H9 (cell line): ENCODE measurements at regions not wholly inside any gene's neighbourhood (a gene's known extent, or its start where the extent isn't known, plus 50 kb on each side); places are given as distances from the start of the nearest gene placed in this dataset.

Experiments used
- DNase-seq: peaks from one replicate; pipeline ENCODE4 v3.0.0-alpha.2; 2017
- H2AFZ ChIP-seq: one replicate; pipeline ENCODE4 v1.6.1; 2013; ENCODE audit warnings: mild to moderate bottlenecking, low read length, control low read depth, moderate library complexity
- H2AK5ac ChIP-seq: 2 replicates; pipeline ENCODE4 v1.6.1; 2013; ENCODE audit warnings: low read length, control low read depth, mixed read lengths; ENCODE audit not compliant: insufficient read length
- H2BK120ac ChIP-seq: one replicate; pipeline ENCODE4 v1.6.1; 2013; ENCODE audit warnings: low read depth, mild to moderate bottlenecking, low read length, control low read depth, inconsistent platforms; ENCODE audit not compliant: poor library complexity, severe bottlenecking
- H2BK12ac ChIP-seq: 2 replicates; pipeline ENCODE4 v1.6.1; 2013; ENCODE audit warnings: low read length, control low read depth, mixed read lengths, low read depth; ENCODE audit not compliant: insufficient read length
- H2BK15ac ChIP-seq: 2 replicates; pipeline ENCODE4 v1.6.1; 2013; ENCODE audit warnings: low read depth, low read length, control low read depth
- H2BK20ac ChIP-seq: one replicate; pipeline ENCODE4 v1.6.1; 2013; ENCODE audit warnings: low read depth, mild to moderate bottlenecking, low read length, control low read depth, inconsistent platforms; ENCODE audit not compliant: poor library complexity, severe bottlenecking
- H2BK5ac ChIP-seq: 2 replicates; pipeline ENCODE4 v1.6.1; 2013; ENCODE audit warnings: low read length, control low read depth, mixed read lengths; ENCODE audit not compliant: insufficient read length
- H3K14ac ChIP-seq: 2 replicates; pipeline ENCODE4 v1.6.1; 2013; ENCODE audit warnings: low read length, control low read depth; ENCODE audit not compliant: insufficient read depth
- H3K18ac ChIP-seq: 2 replicates; pipeline ENCODE4 v1.6.1; 2013; ENCODE audit warnings: low read depth, mild to moderate bottlenecking, mixed read lengths, low read length, control low read depth; ENCODE audit not compliant: insufficient read length
- H3K23ac ChIP-seq: 2 replicates; pipeline ENCODE4 v1.6.1; 2013; ENCODE audit warnings: low read length, control low read depth, mixed read lengths, low read depth; ENCODE audit not compliant: insufficient read length
- H3K23me2 ChIP-seq: 2 replicates; pipeline ENCODE4 v1.6.1; 2013; ENCODE audit warnings: low read depth, mild to moderate bottlenecking, mixed read lengths, low read length, control low read depth; ENCODE audit not compliant: insufficient read length, poor library complexity, severe bottlenecking
- H3K27ac ChIP-seq: 2 replicates; pipeline ENCODE4 v1.5.1; 2013; ENCODE audit warnings: low read length, control low read depth, mixed read lengths, low read depth; ENCODE audit not compliant: insufficient read length
- H3K27me3 ChIP-seq: 2 replicates; pipeline ENCODE4 v1.6.1; 2013; ENCODE audit warnings: low read length, control low read depth, inconsistent platforms; ENCODE audit not compliant: insufficient read depth
- H3K4ac ChIP-seq: 2 replicates; pipeline ENCODE4 v1.6.1; 2013; ENCODE audit warnings: low read depth, mild to moderate bottlenecking, control low read depth, inconsistent platforms, low read length, moderate library complexity
- H3K4me1 ChIP-seq: 2 replicates; pipeline ENCODE4 v1.6.1; 2013; ENCODE audit warnings: low read length, control low read depth, inconsistent platforms; ENCODE audit not compliant: insufficient read depth
- H3K4me2 ChIP-seq: 2 replicates; pipeline ENCODE4 v1.6.1; 2013; ENCODE audit warnings: low read length, control low read depth, mixed read lengths; ENCODE audit not compliant: insufficient read length, insufficient read depth
- H3K56ac ChIP-seq: 2 replicates; pipeline ENCODE4 v1.6.1; 2013; ENCODE audit warnings: low read depth, mild to moderate bottlenecking, mixed read lengths, low read length, control low read depth; ENCODE audit not compliant: insufficient read length
- H3K79me1 ChIP-seq: 2 replicates; pipeline ENCODE4 v1.6.1; 2013; ENCODE audit warnings: low read depth, mild to moderate bottlenecking, moderate library complexity, low read length, control low read depth, inconsistent platforms; ENCODE audit not compliant: insufficient read depth, poor library complexity, severe bottlenecking
- H3K79me2 ChIP-seq: 2 replicates; pipeline ENCODE4 v1.6.1; 2013; ENCODE audit warnings: low read length, control low read depth, inconsistent platforms; ENCODE audit not compliant: insufficient read depth
- H3K9ac ChIP-seq: 2 replicates; pipeline ENCODE4 v1.6.1; 2013; ENCODE audit warnings: low read length, control low read depth, mixed read lengths; ENCODE audit not compliant: insufficient read length; ENCODE audit errors: extremely low read depth
- H3K9me3 ChIP-seq: one replicate; pipeline ENCODE4 v1.6.1; 2013; ENCODE audit warnings: low read depth, low read length, inconsistent platforms; ENCODE audit not compliant: control insufficient read depth
- H3T11ph ChIP-seq: one replicate; pipeline ENCODE4 v1.6.1; 2013; ENCODE audit warnings: mild to moderate bottlenecking, low read length, control low read depth, inconsistent platforms
- H4K20me1 ChIP-seq: one replicate; pipeline ENCODE4 v1.6.1; 2013; ENCODE audit not compliant: control insufficient read depth, insufficient read length, insufficient read depth
- H4K5ac ChIP-seq: 2 replicates; pipeline ENCODE4 v1.6.1; 2013; ENCODE audit warnings: low read depth, mild to moderate bottlenecking, mixed read lengths, low read length, control low read depth; ENCODE audit not compliant: insufficient read length
- H4K8ac ChIP-seq: replicated peaks from 2 replicates; pipeline ENCODE4 v1.6.1; 2013; ENCODE audit warnings: low read length, control low read depth, mixed read lengths, low read depth; ENCODE audit not compliant: insufficient read length
- H4K91ac ChIP-seq: 2 replicates; pipeline ENCODE4 v1.6.1; 2013; ENCODE audit warnings: low read depth, mild to moderate bottlenecking, moderate library complexity, mixed read lengths, low read length, control low read depth; ENCODE audit not compliant: insufficient read length
- H3K27ac Mint-ChIP-seq, 3 experiments: 2 replicates in 2 of 3; 3 replicates in 1 of 3; pipeline ENCODE4 v1.8.0; 2020 to 2021; ENCODE audit warnings: mixed read lengths in 3 of 3, mild to moderate bottlenecking in 1 of 3, moderate library complexity in 1 of 3
- H3K27me3 Mint-ChIP-seq: 2 replicates; pipeline ENCODE4 v1.8.0; 2021; ENCODE audit warnings: low read depth, mild to moderate bottlenecking, moderate library complexity, mixed read lengths
- H3K36me3 Mint-ChIP-seq, 3 experiments: 2 replicates in 2 of 3; 3 replicates in 1 of 3; pipeline ENCODE4 v1.8.0; 2020 to 2021; ENCODE audit warnings: low read depth in 3 of 3, mixed read lengths in 3 of 3; ENCODE audit not compliant: insufficient read depth in 1 of 3
- H3K4me1 Mint-ChIP-seq, 2 experiments: 2 replicates each; pipeline ENCODE4 v1.8.0; 2020; ENCODE audit warnings: mixed read lengths in 2 of 2
- H3K4me3 Mint-ChIP-seq, 2 experiments: 2 replicates in 1 of 2; 3 replicates in 1 of 2; pipeline ENCODE4 v1.8.0; 2020 to 2021; ENCODE audit warnings: mild to moderate bottlenecking in 2 of 2, mixed read lengths in 2 of 2, moderate library complexity in 1 of 2
- H3K9me3 Mint-ChIP-seq, 2 experiments: 2 replicates in 1 of 2; 3 replicates in 1 of 2; pipeline ENCODE4 v1.8.0; 2020; ENCODE audit warnings: mild to moderate bottlenecking in 2 of 2, mixed read lengths in 2 of 2, moderate library complexity in 1 of 2
- WGBS: extraction: QIAGEN DNeasy Blood & Tissue Kit; methylation state at CpG from one replicate; pipeline ENCODE4 v1.1.7; 2013; ENCODE audit warnings: missing lambda C conversion rate, low lambda C conversion rate, mixed read lengths; ENCODE audit not compliant: insufficient read length; ENCODE audit errors: extremely low coverage; 5-methylcytosine and 5-hydroxymethylcytosine counted together
- TF ChIP-seq, protein P1 (sequence below): fragments of 200-600 bp; sonication (generic); conservative IDR thresholded peaks from 3 replicates; pipeline ENCODE4 v1.8.0; 2021; ENCODE audit warnings: antibody characterized with exemption, mild to moderate bottlenecking

DNA sequence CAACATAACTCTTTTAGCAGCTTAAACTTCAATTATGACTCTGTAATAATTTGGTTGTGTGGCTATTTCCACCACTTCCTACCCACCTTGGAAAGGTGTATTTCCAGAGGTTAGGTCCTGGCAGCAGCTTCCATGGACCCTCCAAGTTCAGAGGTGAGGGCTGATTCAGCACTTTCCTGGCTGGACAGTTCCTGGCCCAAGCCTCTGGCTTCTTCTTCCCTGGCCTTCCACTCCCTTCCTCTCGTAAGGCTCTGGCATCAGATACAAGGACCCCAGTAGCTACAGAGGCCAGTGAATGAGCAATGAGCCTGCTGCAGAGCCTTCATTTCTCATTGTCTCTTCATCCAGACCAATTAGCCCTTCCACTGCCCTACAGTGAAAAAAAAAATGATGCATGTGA lies 98.1 kb upstream of the KIRREL3 start:
- Mint-ChIP-seq H3K9me3 (no peaks in the 10 kb centered on the region; a peak in 1 of 5 replicates), H3K4me3 (no peak overlapping the region), H3K27me3 (peaks cover 3% of the 10 kb centered on the region; the same call in 1 of the 2 replicates), H3K27ac (no peak overlapping the region), H3K4me1 (no peaks in the 10 kb centered on the region), H3K36me3 (no peaks in the 10 kb centered on the region)
- no peak overlapping the region for H3T11ph ChIP-seq
- H4K91ac ChIP-seq = no peak overlapping the region
- H3K4ac ChIP-seq = no peak overlapping the region
- H2BK120ac ChIP-seq = no peak overlapping the region
- no peaks in the 10 kb centered on the region for H4K20me1 ChIP-seq
- no peaks in the 10 kb centered on the region for H3K4me1 ChIP-seq
- no peak overlapping the region for H2AK5ac ChIP-seq
- no peak overlapping the region for H2BK15ac ChIP-seq
- no peaks in the 10 kb centered on the region for H3K79me1 ChIP-seq
- H3K9ac ChIP-seq = no peak overlapping the region
- H3K14ac ChIP-seq = no peak overlapping the region
- no peak overlapping the region for H3K56ac ChIP-seq
- H3K27ac ChIP-seq = no peak overlapping the region
- H2BK12ac ChIP-seq = no peak overlapping the region
- no peak overlapping the region for H2BK5ac ChIP-seq
- no CpG with 5 or more reads among the region's 1 CpG for WGBS
- H2BK20ac ChIP-seq = no peak overlapping the region
- H3K23me2 ChIP-seq = no peaks in the 10 kb centered on the region
- no peak overlapping the region for H3K18ac ChIP-seq
- no peak overlapping the region for H4K5ac ChIP-seq
- DNase-seq = peak; percentile 49
- H3K79me2 ChIP-seq = no peaks in the 10 kb centered on the region
- no peak overlapping the region for H4K8ac ChIP-seq
- TF ChIP-seq, protein P1, sequence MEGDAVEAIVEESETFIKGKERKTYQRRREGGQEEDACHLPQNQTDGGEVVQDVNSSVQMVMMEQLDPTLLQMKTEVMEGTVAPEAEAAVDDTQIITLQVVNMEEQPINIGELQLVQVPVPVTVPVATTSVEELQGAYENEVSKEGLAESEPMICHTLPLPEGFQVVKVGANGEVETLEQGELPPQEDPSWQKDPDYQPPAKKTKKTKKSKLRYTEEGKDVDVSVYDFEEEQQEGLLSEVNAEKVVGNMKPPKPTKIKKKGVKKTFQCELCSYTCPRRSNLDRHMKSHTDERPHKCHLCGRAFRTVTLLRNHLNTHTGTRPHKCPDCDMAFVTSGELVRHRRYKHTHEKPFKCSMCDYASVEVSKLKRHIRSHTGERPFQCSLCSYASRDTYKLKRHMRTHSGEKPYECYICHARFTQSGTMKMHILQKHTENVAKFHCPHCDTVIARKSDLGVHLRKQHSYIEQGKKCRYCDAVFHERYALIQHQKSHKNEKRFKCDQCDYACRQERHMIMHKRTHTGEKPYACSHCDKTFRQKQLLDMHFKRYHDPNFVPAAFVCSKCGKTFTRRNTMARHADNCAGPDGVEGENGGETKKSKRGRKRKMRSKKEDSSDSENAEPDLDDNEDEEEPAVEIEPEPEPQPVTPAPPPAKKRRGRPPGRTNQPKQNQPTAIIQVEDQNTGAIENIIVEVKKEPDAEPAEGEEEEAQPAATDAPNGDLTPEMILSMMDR = no peak
- H3K23ac ChIP-seq = no peak overlapping the region
- H3K27me3 ChIP-seq = no peaks in the 10 kb centered on the region
- H3K4me2 ChIP-seq = no peak overlapping the region
- H2AFZ ChIP-seq = no peak overlapping the region
- no peaks in the 10 kb centered on the region for H3K9me3 ChIP-seq
